ENCODE measurements at regions not wholly inside any gene's neighbourhood (a gene's known extent, or its start where the extent isn't known, plus 50 kb on each side); places are given as distances from the start of the nearest gene placed in this dataset.

DNA sequence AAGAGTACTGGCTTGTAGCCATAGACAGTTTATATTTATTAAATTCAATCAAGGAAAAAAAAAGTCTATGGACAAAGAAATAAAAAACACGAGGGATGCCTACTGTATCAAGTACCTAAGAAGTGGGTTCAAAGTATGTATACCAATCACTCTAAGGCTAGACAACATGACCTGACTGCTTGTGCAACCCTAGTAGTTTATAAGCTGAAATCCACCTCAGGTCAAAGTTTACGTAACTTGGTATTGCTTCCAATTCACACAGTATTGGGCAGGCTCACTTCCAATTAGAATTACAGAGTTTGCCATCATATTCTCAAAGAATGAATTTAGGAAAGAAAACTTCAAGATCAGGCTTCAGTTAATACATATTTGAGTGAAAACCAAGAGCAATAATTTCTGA, 657.8 kb downstream of the DACH1 start:
- TF ChIP-seq, protein P1, sequence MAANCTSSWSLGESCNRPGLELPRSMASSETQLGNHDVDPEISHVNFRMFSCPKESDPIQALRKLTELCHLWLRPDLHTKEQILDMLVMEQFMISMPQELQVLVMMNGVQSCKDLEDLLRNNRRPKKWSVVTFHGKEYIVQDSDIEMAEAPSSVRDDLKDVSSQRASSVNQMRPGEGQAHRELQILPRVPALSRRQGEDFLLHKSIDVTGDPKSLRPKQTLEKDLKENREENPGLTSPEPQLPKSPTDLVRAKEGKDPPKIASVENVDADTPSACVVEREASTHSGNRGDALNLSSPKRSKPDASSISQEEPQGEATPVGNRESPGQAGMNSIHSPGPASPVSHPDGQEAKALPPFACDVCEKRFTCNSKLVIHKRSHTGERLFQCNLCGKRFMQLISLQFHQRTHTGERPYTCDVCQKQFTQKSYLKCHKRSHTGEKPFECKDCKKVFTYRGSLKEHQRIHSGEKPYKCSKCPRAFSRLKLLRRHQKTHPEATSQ (tag by site-specific recombination; IDR thresholded peaks at IDR 0.05): no peak
- TF ChIP-seq, protein P2, sequence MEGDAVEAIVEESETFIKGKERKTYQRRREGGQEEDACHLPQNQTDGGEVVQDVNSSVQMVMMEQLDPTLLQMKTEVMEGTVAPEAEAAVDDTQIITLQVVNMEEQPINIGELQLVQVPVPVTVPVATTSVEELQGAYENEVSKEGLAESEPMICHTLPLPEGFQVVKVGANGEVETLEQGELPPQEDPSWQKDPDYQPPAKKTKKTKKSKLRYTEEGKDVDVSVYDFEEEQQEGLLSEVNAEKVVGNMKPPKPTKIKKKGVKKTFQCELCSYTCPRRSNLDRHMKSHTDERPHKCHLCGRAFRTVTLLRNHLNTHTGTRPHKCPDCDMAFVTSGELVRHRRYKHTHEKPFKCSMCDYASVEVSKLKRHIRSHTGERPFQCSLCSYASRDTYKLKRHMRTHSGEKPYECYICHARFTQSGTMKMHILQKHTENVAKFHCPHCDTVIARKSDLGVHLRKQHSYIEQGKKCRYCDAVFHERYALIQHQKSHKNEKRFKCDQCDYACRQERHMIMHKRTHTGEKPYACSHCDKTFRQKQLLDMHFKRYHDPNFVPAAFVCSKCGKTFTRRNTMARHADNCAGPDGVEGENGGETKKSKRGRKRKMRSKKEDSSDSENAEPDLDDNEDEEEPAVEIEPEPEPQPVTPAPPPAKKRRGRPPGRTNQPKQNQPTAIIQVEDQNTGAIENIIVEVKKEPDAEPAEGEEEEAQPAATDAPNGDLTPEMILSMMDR (tag by site-specific recombination; IDR thresholded peaks at IDR 0.05): no peak
- no peak for TF ChIP-seq YY1 (tag by site-specific recombination; IDR thresholded peaks at IDR 0.05)
- no peak for TF ChIP-seq ZNF138 (tag by site-specific recombination; IDR thresholded peaks at IDR 0.05; ENCODE audit: borderline replicate concordance)
- no peak for TF ChIP-seq ZNF302 (tag by site-specific recombination; IDR thresholded peaks at IDR 0.05; ENCODE audit: low read depth)
- no peak for TF ChIP-seq ZNF24 (tag by site-specific recombination; IDR thresholded peaks at IDR 0.05)
- no peak for TF ChIP-seq ZBTB21 (tag by site-specific recombination; IDR thresholded peaks at IDR 0.05)
- TF ChIP-seq ZBTB20 (tag by site-specific recombination; IDR thresholded peaks at IDR 0.05): no peak

Measured in HEK293 (cell line).